ENCODE measurements at regions not wholly inside any gene's neighbourhood (a gene's known extent, or its start where the extent isn't known, plus 50 kb on each side); places are given as distances from the start of the nearest gene placed in this dataset.

DNA sequence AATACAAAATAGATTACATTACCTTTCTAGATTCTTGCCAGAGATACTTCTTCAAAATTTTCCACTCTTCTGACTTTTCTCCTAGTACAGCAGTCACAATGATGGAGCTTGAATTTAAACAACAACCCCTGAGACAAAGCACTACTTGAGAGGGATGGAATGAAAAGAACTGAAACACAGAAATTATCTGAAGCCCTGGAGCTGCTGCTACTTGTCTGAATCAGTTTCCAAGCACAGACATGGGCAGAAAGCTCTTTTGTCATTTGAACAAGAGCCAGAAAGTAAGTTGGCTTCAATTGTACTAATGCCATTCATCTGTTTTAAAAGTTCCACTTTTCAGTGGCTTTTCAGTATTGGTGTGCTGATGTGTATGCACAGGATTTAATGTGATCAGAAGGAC, 718.5 kb upstream of the ARPP21 start:
- Histone ChIP-seq H3K4me3 (ENCODE audit: insufficient read depth, low read length, poor library complexity, severe bottlenecking) (no peak overlapping the region), H4K20me1 (ENCODE audit: low read depth, low read length) (no peaks in the 10 kb centered on the region), H3F3A (ENCODE audit: insufficient read depth) (no peaks in the 10 kb centered on the region), H3K27me3 (ENCODE audit: low read length) (no peaks in the 10 kb centered on the region), H3K79me2 (ENCODE audit: insufficient read depth, low read length) (no peaks in the 10 kb centered on the region), H2AFZ (ENCODE audit: low read depth, low read length, severe bottlenecking) (no peak overlapping the region), H3K9me2 (replicated peaks; ENCODE audit: insufficient read depth, low read length) (no peaks in the 10 kb centered on the region), H3K36me3 (ENCODE audit: low read length) (no peaks in the 10 kb centered on the region), H3K9me3 (ENCODE audit: insufficient read depth, low read length) (no peaks in the 10 kb centered on the region), H3K4me2 (ENCODE audit: low read depth, low read length, poor library complexity, severe bottlenecking) (no peak overlapping the region), H3K9ac (ENCODE audit: low read length) (no peak overlapping the region), H3K27ac (ENCODE audit: low read depth, low read length) (no peak overlapping the region)
- no peak for TF ChIP-seq EZH2phosphoT487 (conservative IDR thresholded peaks at IDR 0.05; ENCODE audit: low read length)
- TF ChIP-seq, protein P1, sequence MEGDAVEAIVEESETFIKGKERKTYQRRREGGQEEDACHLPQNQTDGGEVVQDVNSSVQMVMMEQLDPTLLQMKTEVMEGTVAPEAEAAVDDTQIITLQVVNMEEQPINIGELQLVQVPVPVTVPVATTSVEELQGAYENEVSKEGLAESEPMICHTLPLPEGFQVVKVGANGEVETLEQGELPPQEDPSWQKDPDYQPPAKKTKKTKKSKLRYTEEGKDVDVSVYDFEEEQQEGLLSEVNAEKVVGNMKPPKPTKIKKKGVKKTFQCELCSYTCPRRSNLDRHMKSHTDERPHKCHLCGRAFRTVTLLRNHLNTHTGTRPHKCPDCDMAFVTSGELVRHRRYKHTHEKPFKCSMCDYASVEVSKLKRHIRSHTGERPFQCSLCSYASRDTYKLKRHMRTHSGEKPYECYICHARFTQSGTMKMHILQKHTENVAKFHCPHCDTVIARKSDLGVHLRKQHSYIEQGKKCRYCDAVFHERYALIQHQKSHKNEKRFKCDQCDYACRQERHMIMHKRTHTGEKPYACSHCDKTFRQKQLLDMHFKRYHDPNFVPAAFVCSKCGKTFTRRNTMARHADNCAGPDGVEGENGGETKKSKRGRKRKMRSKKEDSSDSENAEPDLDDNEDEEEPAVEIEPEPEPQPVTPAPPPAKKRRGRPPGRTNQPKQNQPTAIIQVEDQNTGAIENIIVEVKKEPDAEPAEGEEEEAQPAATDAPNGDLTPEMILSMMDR (IDR thresholded peaks at IDR 0.05; ENCODE audit: insufficient read depth, low read length, poor library complexity, severe bottlenecking): no peak

DNA sequence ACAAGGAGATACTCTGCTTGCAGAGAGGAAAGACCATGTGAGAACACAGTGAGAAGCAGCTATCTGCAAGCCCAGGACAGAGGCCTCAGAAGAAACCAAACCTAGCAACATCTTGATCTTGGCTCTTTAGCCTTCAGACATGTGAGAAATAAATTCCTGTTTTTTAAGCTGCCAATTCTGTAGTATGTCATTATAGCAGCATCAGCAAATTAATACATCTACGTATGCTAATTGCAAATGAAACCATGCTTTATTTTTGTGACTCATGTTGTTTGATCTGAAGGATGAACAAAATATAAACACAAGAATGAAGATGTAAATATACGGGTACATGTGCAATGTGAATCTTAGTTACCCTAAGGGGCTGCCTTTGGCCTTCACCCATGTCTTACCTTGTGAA, 714.4 kb upstream of the ARPP21 start:
- H3K4me2 ChIP-seq (ENCODE audit: low read depth, low read length, poor library complexity, severe bottlenecking): no peak overlapping the region

DNA sequence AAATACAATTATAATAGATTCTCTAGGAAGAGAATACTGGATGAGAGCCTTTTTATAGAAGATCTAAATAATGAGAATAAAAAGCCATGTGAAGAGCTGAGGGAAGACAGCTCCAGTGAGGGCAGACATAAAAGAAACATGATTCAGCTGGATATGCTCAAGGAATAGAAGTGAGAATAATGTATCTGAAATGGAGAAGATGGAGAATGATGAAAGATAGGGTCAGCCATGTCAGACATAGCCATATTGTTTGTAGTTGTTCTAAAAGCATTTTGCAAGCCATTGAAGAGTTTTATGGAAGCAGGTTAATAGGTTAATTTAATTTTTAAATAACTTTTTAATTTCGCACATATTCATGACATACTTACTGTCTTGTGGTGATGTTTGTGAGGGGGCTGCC, 713.5 kb upstream of the ARPP21 start:
- Histone ChIP-seq H3K79me2 (ENCODE audit: insufficient read depth, low read length) (no peaks in the 10 kb centered on the region), H3K9ac (ENCODE audit: low read length) (no peak overlapping the region), H3K9me3 (ENCODE audit: insufficient read depth, low read length) (no peaks in the 10 kb centered on the region), H4K20me1 (ENCODE audit: low read depth, low read length) (no peaks in the 10 kb centered on the region), H3K27me3 (ENCODE audit: low read length) (no peaks in the 10 kb centered on the region), H2AFZ (ENCODE audit: low read depth, low read length, severe bottlenecking) (no peak overlapping the region), H3K36me3 (ENCODE audit: low read length) (no peaks in the 10 kb centered on the region), H3F3A (ENCODE audit: insufficient read depth) (no peaks in the 10 kb centered on the region), H3K9me2 (replicated peaks; ENCODE audit: insufficient read depth, low read length) (no peaks in the 10 kb centered on the region), H3K4me3 (ENCODE audit: insufficient read depth, low read length, poor library complexity, severe bottlenecking) (no peak overlapping the region), H3K4me2 (ENCODE audit: low read depth, low read length, poor library complexity, severe bottlenecking) (no peak overlapping the region), H3K27ac (ENCODE audit: low read depth, low read length) (no peak overlapping the region)
- TF ChIP-seq, protein P1 (IDR thresholded peaks at IDR 0.05; ENCODE audit: insufficient read depth, low read length, poor library complexity, severe bottlenecking): no peak
- no peak for TF ChIP-seq EZH2phosphoT487 (conservative IDR thresholded peaks at IDR 0.05; ENCODE audit: low read length)

More for the DNA sequence above, 714.4 kb upstream of the ARPP21 start:
- no peaks in the 10 kb centered on the region for H3K9me3 ChIP-seq (ENCODE audit: insufficient read depth, low read length)
- no peak overlapping the region for H3K9ac ChIP-seq (ENCODE audit: low read length)
- H3K27ac ChIP-seq (ENCODE audit: low read depth, low read length): no peak overlapping the region
- TF ChIP-seq, protein P1 (IDR thresholded peaks at IDR 0.05; ENCODE audit: insufficient read depth, low read length, poor library complexity, severe bottlenecking): no peak
- TF ChIP-seq EZH2phosphoT487 (conservative IDR thresholded peaks at IDR 0.05; ENCODE audit: low read length): no peak
- H3K27me3 ChIP-seq (ENCODE audit: low read length): no peaks in the 10 kb centered on the region
- H2AFZ ChIP-seq (ENCODE audit: low read depth, low read length, severe bottlenecking): no peak overlapping the region
- H3K79me2 ChIP-seq (ENCODE audit: insufficient read depth, low read length): no peaks in the 10 kb centered on the region
- no peaks in the 10 kb centered on the region for H3K36me3 ChIP-seq (ENCODE audit: low read length)
- H4K20me1 ChIP-seq (ENCODE audit: low read depth, low read length): no peaks in the 10 kb centered on the region
- H3K4me3 ChIP-seq (ENCODE audit: insufficient read depth, low read length, poor library complexity, severe bottlenecking): no peak overlapping the region
- H3K9me2 ChIP-seq (replicated peaks; ENCODE audit: insufficient read depth, low read length): no peaks in the 10 kb centered on the region
- H3F3A ChIP-seq (ENCODE audit: insufficient read depth): no peaks in the 10 kb centered on the region
